SK-N-MC (cell line): ENCODE measurements at regions not wholly inside any gene's neighbourhood (a gene's known extent, or its start where the extent isn't known, plus 50 kb on each side); places are given as distances from the start of the nearest gene placed in this dataset.
"Not testable (repeated sequence)": the region's sequence is repeated elsewhere in the genome, so short reads cannot be mapped to it uniquely, and the experiment has no call there.

ENCODE experiments used
- DNase-seq: peaks from one replicate; pipeline ENCODE4 v3.0.0-alpha.2; 2011; ENCODE audit warnings: low read depth, low spot score
- H3K27ac ChIP-seq: fragments of 200-600 bp; sonication (generic); 2 replicates; pipeline ENCODE4 v1.5.1; 2016; ENCODE audit warnings: mixed run types
- H3K36me3 ChIP-seq: fragments of 200-600 bp; sonication (generic); 2 replicates; pipeline ENCODE4 v1.6.1; 2017; ENCODE audit warnings: antibody characterized with exemption, low read length, mixed read lengths; ENCODE audit not compliant: insufficient read depth
- H3K4me3 ChIP-seq: fragments of 200-600 bp; sonication (generic); 2 replicates; pipeline ENCODE4 v1.5.1; 2016
- H3K9ac ChIP-seq: fragments of 200-600 bp; sonication (generic); 2 replicates; pipeline ENCODE4 v1.8.0; 2017; ENCODE audit warnings: mixed run types, mixed read lengths; ENCODE audit not compliant: insufficient read length
- H3K9me3 ChIP-seq: fragments of 200-600 bp; sonication (generic); 2 replicates; pipeline ENCODE4 v1.6.1; 2017; ENCODE audit warnings: low read depth, mild to moderate bottlenecking, antibody characterized with exemption, low read length, moderate library complexity, mixed read lengths
- EZH2 ChIP-seq: fragments of 200-600 bp; sonication (generic); IDR thresholded peaks from one replicate; pipeline ENCODE4 v1.6.1; 2017; ENCODE audit warnings: antibody characterized with exemption
- FOXP2 ChIP-seq: optimal IDR thresholded peaks from 2 replicates; pipeline ENCODE3; 2011; ENCODE audit warnings: mild to moderate bottlenecking, moderate library complexity; ENCODE audit not compliant: insufficient read depth; ENCODE audit errors: extremely low read length, control extremely low read depth
- POLR2AphosphoS5 ChIP-seq: IDR thresholded peaks from 2 replicates; pipeline ENCODE4 v1.6.1; 2012; ENCODE audit warnings: mild to moderate bottlenecking, low read depth, low read length, borderline replicate concordance

DNA sequence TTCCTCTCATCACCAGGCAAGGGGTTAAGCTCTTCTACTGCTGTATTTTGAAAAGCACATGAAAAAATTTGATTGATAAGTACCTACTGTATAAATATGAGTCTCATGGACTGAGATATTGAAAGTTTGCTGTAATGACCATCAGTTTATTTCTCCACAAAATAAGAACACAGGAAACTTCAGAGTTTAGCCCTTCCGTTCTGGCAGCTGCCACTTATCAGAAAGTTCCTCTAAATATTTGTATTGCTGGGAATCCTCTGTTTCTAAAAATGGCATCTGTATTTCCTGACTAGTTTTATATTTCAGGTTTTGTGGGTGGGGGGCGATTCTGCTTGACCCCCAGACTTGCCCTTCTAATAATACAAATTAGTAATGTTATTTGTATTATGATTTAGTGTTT, 92.0 kb downstream of the LYZL2 start:
- H3K9me3 ChIP-seq = no peaks in the 10 kb centered on the region
- H3K27ac ChIP-seq = no peak overlapping the region
- H3K4me3 ChIP-seq = no peak overlapping the region
- DNase-seq = no peak
- no peaks in the 10 kb centered on the region for H3K36me3 ChIP-seq
- no peak overlapping the region for H3K9ac ChIP-seq
- TF ChIP-seq POLR2AphosphoS5 (no peak), EZH2 (no peak), FOXP2 (no peak)

DNA sequence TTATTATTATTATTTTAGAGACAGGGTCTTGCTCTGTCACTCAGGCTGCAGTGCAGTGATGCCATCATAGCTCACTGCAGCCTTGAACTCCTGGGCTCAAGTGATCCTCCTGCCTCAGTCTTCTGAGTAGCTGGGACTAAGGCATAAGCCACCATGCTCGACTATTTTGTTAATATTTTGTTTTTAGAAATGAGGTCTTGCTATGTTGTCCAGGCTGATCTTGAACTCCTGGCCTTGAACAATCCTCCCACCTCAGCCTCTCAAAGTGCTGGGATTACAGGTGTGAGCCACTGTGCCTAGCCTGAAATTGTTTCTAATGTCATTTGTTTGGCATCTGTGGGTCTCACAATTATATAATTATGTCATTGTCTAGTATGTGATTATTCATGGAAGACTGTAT, 92.4 kb downstream of the LYZL2 start:
- H3K27ac ChIP-seq, DNase-seq: not testable (repeated sequence)

DNA sequence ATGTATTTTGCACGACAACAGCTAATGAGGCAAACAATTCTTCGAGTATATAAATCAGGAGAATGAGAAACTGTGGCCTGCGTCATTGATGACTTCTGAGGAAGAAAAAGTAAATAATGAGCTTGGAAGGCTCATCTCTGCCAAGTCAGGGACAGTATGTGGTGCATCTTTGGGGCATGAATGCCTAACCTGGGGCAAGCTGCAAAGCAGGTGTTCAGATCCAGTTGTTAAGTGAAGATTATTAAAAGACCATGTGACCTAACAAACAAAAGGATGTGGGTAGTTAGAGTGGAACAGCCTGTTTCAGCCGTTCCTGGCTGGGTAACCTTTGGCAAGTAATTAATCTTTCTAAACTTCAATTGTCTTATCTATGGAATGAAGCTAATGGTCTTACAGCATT, 93.0 kb downstream of the LYZL2 start:
- no peaks in the 10 kb centered on the region for H3K9me3 ChIP-seq
- no peak overlapping the region for H3K27ac ChIP-seq
- H3K4me3 ChIP-seq = no peak overlapping the region
- no peaks in the 10 kb centered on the region for H3K36me3 ChIP-seq
- no peak overlapping the region for H3K9ac ChIP-seq
- no peak for DNase-seq
- TF ChIP-seq FOXP2 = no peak
- TF ChIP-seq EZH2 = no peak
- TF ChIP-seq POLR2AphosphoS5 = no peak

More for the DNA sequence above, 92.4 kb downstream of the LYZL2 start:
- H3K36me3 ChIP-seq, H3K9me3 ChIP-seq, H3K9ac ChIP-seq, H3K4me3 ChIP-seq: not testable (repeated sequence)

DNA sequence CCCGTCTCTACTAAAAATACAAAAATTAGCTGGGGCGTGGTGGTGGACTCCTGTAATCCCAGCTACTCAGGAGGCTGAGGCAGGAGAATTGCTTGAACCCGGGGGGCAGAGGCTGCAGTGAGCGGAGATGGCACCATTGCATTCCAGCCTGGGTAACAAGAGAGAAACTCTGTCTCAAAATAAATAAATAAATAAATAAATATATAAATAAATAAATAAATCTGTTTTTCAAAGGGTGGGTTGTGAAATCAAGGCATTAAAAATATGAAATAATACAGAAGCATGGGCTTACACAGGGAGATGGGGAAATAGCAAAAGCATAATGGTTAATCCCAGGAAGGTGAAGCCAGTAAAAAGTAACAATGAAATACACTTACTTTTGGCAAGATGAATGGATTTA, 93.9 kb downstream of the LYZL2 start:
- no peaks in the 10 kb centered on the region for H3K36me3 ChIP-seq
- TF ChIP-seq FOXP2 (no peak), EZH2 (no peak), POLR2AphosphoS5 (no peak)
- no peak overlapping the region for H3K9ac ChIP-seq
- no peak overlapping the region for H3K4me3 ChIP-seq
- DNase-seq = no peak
- H3K27ac ChIP-seq = no peak overlapping the region
- H3K9me3 ChIP-seq = no peaks in the 10 kb centered on the region

DNA sequence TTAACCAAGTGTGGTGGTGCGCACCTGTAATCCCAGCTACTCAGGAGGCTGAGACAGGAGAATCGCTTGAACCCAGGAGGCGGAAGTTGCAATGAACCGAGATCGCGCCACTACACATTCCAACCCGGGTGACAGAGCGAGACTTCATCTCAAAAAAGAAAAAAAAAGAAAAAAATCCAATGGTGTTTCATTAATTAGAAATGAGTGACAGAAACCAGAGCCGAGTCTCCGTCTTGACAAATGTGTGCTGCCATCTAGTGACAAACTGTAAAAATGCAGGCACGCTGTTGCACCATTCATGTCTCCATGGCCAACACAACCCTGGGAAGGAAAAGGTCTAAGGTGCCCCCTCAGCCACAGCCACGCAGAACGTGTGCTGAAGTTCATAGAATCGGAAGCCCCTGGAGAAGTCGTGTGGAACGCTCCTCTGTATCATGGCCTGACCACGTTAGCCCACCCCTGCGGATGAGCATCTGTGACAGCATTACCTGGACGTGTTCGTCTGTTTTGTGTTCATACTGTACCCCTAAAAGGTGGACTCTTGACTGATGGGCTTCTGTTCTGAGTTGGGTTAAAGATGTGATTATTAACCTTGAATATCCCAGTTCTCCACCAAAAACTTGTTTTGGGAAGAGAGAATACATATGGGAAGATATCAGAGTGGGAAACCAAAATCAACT, 94.9 kb downstream of the LYZL2 start:
- Histone ChIP-seq H3K4me3 (no peak overlapping the region), H3K9ac (no peak overlapping the region), H3K27ac (no peak overlapping the region), H3K9me3 (no peaks in the 10 kb centered on the region), H3K36me3 (no peaks in the 10 kb centered on the region)
- no peak for DNase-seq
- no peak for TF ChIP-seq FOXP2
- no peak for TF ChIP-seq EZH2
- no peak for TF ChIP-seq POLR2AphosphoS5

DNA sequence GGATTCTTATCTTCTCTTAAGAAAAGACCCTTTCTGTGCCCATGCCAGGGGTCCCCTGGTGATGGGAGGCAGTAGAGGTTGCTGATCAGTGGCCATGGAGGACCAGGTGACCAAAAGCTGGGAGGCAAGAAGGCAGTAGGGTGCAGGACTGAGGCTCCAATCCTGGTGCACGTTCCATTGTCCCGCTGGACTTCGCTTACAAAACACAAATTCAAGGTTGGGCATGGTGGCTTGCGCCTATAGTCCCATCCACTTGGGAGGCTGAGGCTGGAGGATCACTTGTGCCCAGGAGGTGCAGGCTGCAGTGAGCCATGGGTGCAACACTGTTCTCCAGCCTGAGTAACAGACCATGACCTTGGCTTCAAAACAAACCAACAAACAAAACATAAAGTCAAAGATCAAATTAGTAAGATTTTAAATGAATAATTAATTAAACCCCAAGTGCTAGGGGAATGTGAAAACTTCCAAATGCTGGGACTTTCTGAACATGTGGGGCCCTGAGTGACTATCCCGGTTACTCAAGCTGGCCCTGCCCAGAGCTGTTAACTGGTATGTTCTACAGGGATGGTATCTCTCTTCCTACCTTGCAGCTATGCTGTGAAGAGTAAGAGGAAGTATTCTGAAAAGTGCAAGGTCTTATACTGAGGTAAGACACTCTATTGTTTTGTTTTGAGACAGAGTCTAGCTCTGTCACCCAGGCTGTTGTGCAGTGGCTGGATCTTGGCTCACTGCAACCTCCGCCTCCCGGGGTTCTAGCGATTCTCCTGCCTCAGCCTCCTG, 97.6 kb downstream of the LYZL2 start:
- Histone ChIP-seq H3K27ac (no peak overlapping the region), H3K36me3 (no peaks in the 10 kb centered on the region), H3K9ac (no peak overlapping the region), H3K9me3 (no peaks in the 10 kb centered on the region), H3K4me3 (no peak overlapping the region)
- TF ChIP-seq POLR2AphosphoS5 = no peak
- TF ChIP-seq EZH2 = no peak
- no peak for TF ChIP-seq FOXP2
- no peak for DNase-seq

DNA sequence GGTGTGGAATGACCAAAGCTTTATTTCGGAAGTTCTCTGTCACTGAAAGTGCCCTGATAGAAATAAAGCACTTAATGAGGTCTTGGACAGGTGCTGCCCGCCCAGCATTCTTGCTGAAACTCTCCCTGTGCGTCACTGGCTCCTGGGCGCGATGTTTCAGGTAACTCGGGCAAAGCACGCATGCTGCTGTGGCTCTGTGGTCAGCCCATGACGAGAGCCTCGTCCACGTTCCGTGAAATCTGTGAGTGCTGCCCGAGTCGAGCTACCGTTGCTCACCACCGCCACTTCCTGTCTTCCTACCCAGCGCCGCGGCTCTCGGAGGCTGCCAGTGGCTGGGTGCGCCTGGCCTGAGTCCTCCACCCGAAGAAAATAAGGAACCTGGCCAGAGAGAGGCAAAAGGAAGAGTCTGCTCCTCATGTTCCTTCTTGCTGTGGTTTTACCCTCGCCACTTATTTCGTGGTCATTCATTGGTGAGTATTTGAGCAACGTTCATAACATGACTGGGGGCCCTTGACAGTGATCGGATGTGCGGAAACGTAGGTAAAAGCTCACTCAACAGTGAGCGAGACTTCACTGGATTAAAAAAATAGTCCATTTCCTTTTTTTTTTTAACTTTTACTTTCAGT, 95.5 kb downstream of the MAP3K8 start:
- no peak overlapping the region for H3K27ac ChIP-seq
- TF ChIP-seq EZH2 = no peak
- TF ChIP-seq POLR2AphosphoS5 = no peak
- no peak for TF ChIP-seq FOXP2
- DNase-seq = no peak
- H3K9ac ChIP-seq = no peak overlapping the region
- no peaks in the 10 kb centered on the region for H3K36me3 ChIP-seq
- H3K4me3 ChIP-seq = no peak overlapping the region
- no peaks in the 10 kb centered on the region for H3K9me3 ChIP-seq

DNA sequence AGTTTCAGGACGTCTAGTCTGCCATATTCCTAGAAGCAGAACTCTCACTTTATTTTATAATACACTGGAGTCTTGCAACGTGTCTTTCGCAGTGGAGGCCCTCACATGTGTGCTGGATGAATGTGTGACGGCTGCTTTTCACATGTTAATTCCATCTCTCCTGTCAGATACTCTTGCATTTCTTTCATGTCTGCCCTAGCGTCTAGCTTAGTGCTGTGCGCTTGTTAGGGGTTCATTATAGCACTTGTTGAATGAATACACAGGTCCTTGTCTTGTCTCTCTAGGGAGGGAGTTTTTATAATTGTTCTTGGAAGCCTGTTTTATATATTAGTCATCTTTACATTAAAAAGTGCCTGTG, 94.4 kb downstream of the MAP3K8 start:
- H3K4me3 ChIP-seq = no peak overlapping the region
- DNase-seq = no peak
- no peak overlapping the region for H3K27ac ChIP-seq
- TF ChIP-seq FOXP2 = no peak
- no peak for TF ChIP-seq EZH2
- no peak for TF ChIP-seq POLR2AphosphoS5
- no peak overlapping the region for H3K9ac ChIP-seq
- no peaks in the 10 kb centered on the region for H3K36me3 ChIP-seq
- no peaks in the 10 kb centered on the region for H3K9me3 ChIP-seq
